K562 (cell line): ENCODE measurements at regions not wholly inside any gene's neighbourhood (a gene's known extent, or its start where the extent isn't known, plus 50 kb on each side); places are given as distances from the start of the nearest gene placed in this dataset.
"Not testable (repeated sequence)": the region's sequence is repeated elsewhere in the genome, so short reads cannot be mapped to it uniquely, and the experiment has no call there.

ENCODE experiments used
- ATAC-seq: fragments of 200-7000 bp; cut with Tn5 transposase; 3 replicates; pipeline ENCODE4 v1.9.1; 2020; ENCODE audit warnings: moderate library complexity
- BruUV-seq: library from RNA; stranded (reverse); fragments of 400-500 nt; replicated peaks from 2 replicates; lab custom pipeline; 2021; lab: Mats Ljungman, UMichigan
- CTCF ChIA-PET: fragments of 300-600 bp; formaldehyde crosslinking; extraction: SDS; loops from one replicate; lab custom pipeline; 2021; ENCODE audit warnings: low intra/inter-chr PET ratio; lab: Yijun Ruan, JAX
- POLR2A ChIA-PET: fragments of 300-600, 350-650 bp; sonication (Branson Sonifier 250); formaldehyde crosslinking; extraction: SDS; loops from one replicate; lab custom pipeline; 2021; ENCODE audit warnings: antibody characterized with exemption, inconsistent platforms; lab: Yijun Ruan, JAX
- DNase-seq, 4 experiments: peaks; one replicate each; pipeline versions ENCODE4 v3.0.0 to v3.0.0-alpha.2; 2011 to 2018; ENCODE audit warnings: low spot score in 3 of 4, mixed read lengths in 3 of 4; ENCODE audit errors: extremely low read depth in 1 of 4
- FAIRE-seq: peaks from 2 replicates; lab custom pipeline; 2011; peaks lifted over from hg19 to GRCh38; lab: Jason Lieb, UNC
- H2AFZ ChIP-seq: 2 replicates; pipeline ENCODE4 v1.6.0; 2011; ENCODE audit warnings: low read depth, low read length, control low read depth, inconsistent platforms
- H3K27ac ChIP-seq: fragments of 200-600 bp; 3 replicates; pipeline ENCODE4 v1.8.0; 2011; ENCODE audit warnings: low read depth, mild to moderate bottlenecking, control low read depth, inconsistent platforms, low read length, moderate library complexity, mixed read lengths; ENCODE audit errors: extremely low read depth
- H3K27me3 ChIP-seq, 2 experiments: fragments of 300-600 bp in 1 of 2; 2 replicates in 1 of 2; 3 replicates in 1 of 2; pipeline versions ENCODE4 v1.6.0 to v1.8.0; 2011; ENCODE audit warnings: inconsistent platforms in 2 of 2, low read length in 2 of 2, mild to moderate bottlenecking in 1 of 2, mixed read lengths in 1 of 2, moderate library complexity in 1 of 2; ENCODE audit not compliant: control insufficient read depth in 2 of 2, insufficient read depth in 2 of 2
- H3K36me3 ChIP-seq: fragments of 300-600 bp; 3 replicates; pipeline ENCODE4 v1.8.0; 2011; ENCODE audit warnings: mild to moderate bottlenecking, low read length, inconsistent platforms; ENCODE audit not compliant: control insufficient read depth, insufficient read depth
- H3K4me1 ChIP-seq, 2 experiments: fragments of 200-600 bp in 1 of 2; replicated peaks in 1 of 2; 2 replicates in 1 of 2; 3 replicates in 1 of 2; pipeline versions ENCODE4 v1.5.1 to v1.8.0; 2011; ENCODE audit warnings: inconsistent platforms in 2 of 2, low read length in 2 of 2, mild to moderate bottlenecking in 1 of 2, mixed read lengths in 1 of 2, moderate library complexity in 1 of 2; ENCODE audit not compliant: control insufficient read depth in 2 of 2, insufficient read depth in 2 of 2
- H3K4me2 ChIP-seq: 2 replicates; pipeline ENCODE4 v1.6.1; 2011; ENCODE audit warnings: low read length, control low read depth, inconsistent platforms, mixed read lengths; ENCODE audit not compliant: insufficient read depth
- H3K4me3 ChIP-seq: fragments of 200-600 bp; sonication (generic), shearing (Covaris generic); 2 replicates; pipeline ENCODE4 v1.5.1; 2016; ENCODE audit warnings: control low read depth, inconsistent platforms
- H3K79me2 ChIP-seq: fragments of 200-600 bp; 3 replicates; pipeline ENCODE4 v1.8.0; 2011; ENCODE audit warnings: low read length, inconsistent platforms; ENCODE audit not compliant: control insufficient read depth, insufficient read depth
- H3K9ac ChIP-seq, 2 experiments: 2 replicates each; pipeline versions ENCODE4 v1.6.0 to v1.6.1; 2011; ENCODE audit warnings: low read depth in 2 of 2, low read length in 2 of 2, control low read depth in 1 of 2, inconsistent platforms in 1 of 2, mild to moderate bottlenecking in 1 of 2, mixed read lengths in 1 of 2; ENCODE audit not compliant: insufficient read depth in 1 of 2
- H3K9me1 ChIP-seq: one replicate; pipeline ENCODE4 v1.6.0; 2011; ENCODE audit warnings: inconsistent platforms, mild to moderate bottlenecking, low read length, moderate library complexity; ENCODE audit not compliant: control insufficient read depth, insufficient read depth
- H3K9me3 ChIP-seq: replicated peaks from 2 replicates; pipeline ENCODE4 v1.5.1; 2011; ENCODE audit warnings: low read depth, low read length, inconsistent platforms; ENCODE audit not compliant: control insufficient read depth, insufficient read depth
- H4K20me1 ChIP-seq: replicated peaks from 2 replicates; pipeline ENCODE4 v1.6.1; 2011; ENCODE audit warnings: low read length, inconsistent platforms, mixed read lengths; ENCODE audit not compliant: control insufficient read depth, insufficient read depth
- FOXA3 ChIP-seq, 2 experiments: fragments of 450-650 bp in 1 of 2; sonication (generic) in 1 of 2; formaldehyde crosslinking; IDR thresholded peaks in 1 of 2; conservative IDR thresholded peaks in 1 of 2; 2 replicates each; pipeline versions ENCODE4 v1.4.0 to v1.8.0; 2020 to 2022; ENCODE audit warnings: mild to moderate bottlenecking in 2 of 2, missing genetic modification reagents in 1 of 2
- MAFK ChIP-seq: IDR thresholded peaks from 2 replicates; pipeline ENCODE4 v1.6.1; 2011; ENCODE audit warnings: low read length, improper control_type of control experiment
- MEIS2 ChIP-seq: fragments of 450-650 bp; IDR thresholded peaks from 2 replicates; pipeline ENCODE4 v1.6.1; 2014; ENCODE audit warnings: mild to moderate bottlenecking; ENCODE audit not compliant: partially characterized antibody
- MTA2 ChIP-seq: fragments of 450-650 bp; IDR thresholded peaks from 2 replicates; pipeline ENCODE4 v1.6.1; 2016; ENCODE audit warnings: low read depth
- MYC ChIP-seq, 2 experiments: fragments of 250-450 bp in 1 of 2; sonication (Bioruptor Pico) in 1 of 2; IDR thresholded peaks; 2 replicates each; pipeline versions ENCODE4 v1.5.1 to v1.6.1; 2012 to 2021; ENCODE audit warnings: low read depth in 2 of 2, borderline replicate concordance in 1 of 2, improper control_type of control experiment in 1 of 2, low read length in 1 of 2, mild to moderate bottlenecking in 1 of 2, moderate library complexity in 1 of 2
- NR4A1 ChIP-seq, 2 experiments: fragments of 250-450 bp in 1 of 2; fragments of 450-650 bp in 1 of 2; sonication (Bioruptor Pico) in 1 of 2; IDR thresholded peaks; 2 replicates each; pipeline versions ENCODE4 v1.4.0 to v1.6.1; 2016 to 2020; ENCODE audit warnings: mild to moderate bottlenecking in 2 of 2, missing compliant biosample characterization in 1 of 2, missing genetic modification characterization in 1 of 2, moderate library complexity in 1 of 2
- RBM39 ChIP-seq: fragments of 200-400 bp; formaldehyde crosslinking; optimal IDR thresholded peaks from 2 replicates; pipeline ENCODE3; 2018; ENCODE audit warnings: low read depth, low read length
- SFPQ ChIP-seq: fragments of 200-400 bp; formaldehyde crosslinking; IDR thresholded peaks from 2 replicates; pipeline ENCODE4 v1.6.1; 2017; ENCODE audit warnings: mild to moderate bottlenecking, low read depth, low read length, moderate library complexity
- USF1 ChIP-seq: sonication (generic); formaldehyde crosslinking; IDR thresholded peaks from 2 replicates; pipeline ENCODE4 v1.9.0; 2022; ENCODE audit warnings: mild to moderate bottlenecking, missing genetic modification reagents
- ZNF274 ChIP-seq: IDR thresholded peaks from 2 replicates; pipeline ENCODE4 v1.6.1; 2011; ENCODE audit warnings: low read depth, mild to moderate bottlenecking, low read length, moderate library complexity, borderline replicate concordance
- ZNF280A ChIP-seq: fragments of 450-650 bp; IDR thresholded peaks from 2 replicates; pipeline ENCODE4 v1.6.1; 2018; ENCODE audit warnings: mild to moderate bottlenecking, low read depth; ENCODE audit not compliant: partially characterized antibody
- WGBS: fragments of 100-300 bp; shearing (Covaris generic); methylation state at CpG from one replicate; pipeline ENCODE4 v1.1.6; 2016; ENCODE audit warnings: low coverage, mixed read lengths; ENCODE audit not compliant: insufficient coverage; ENCODE audit errors: missing lambda C conversion rate; 5-methylcytosine and 5-hydroxymethylcytosine counted together
- in situ Hi-C: fragments of 300-500 bp; cut with MboI; formaldehyde crosslinking; loops from 4 replicates; pipeline ENCODE4 v1.15.0; 2018; ENCODE audit warnings: inconsistent platforms, mixed read lengths
- intact Hi-C: fragments of 100-400 bp; cut with micrococcal nuclease; formaldehyde crosslinking; loops from 2 replicates; pipeline ENCODE4 v1.14.2; 2022

- H3K4me2 ChIP-seq, H3K9me3 ChIP-seq, H3K9ac ChIP-seq, H3K9me1 ChIP-seq, H3K36me3 ChIP-seq, H2AFZ ChIP-seq, H4K20me1 ChIP-seq, H3K4me1 ChIP-seq, FAIRE-seq, H3K4me3 ChIP-seq, CTCF ChIA-PET, DNase-seq, ATAC-seq, POLR2A ChIA-PET, BruUV-seq, intact Hi-C loops, H3K79me2 ChIP-seq, H3K27me3 ChIP-seq, H3K27ac ChIP-seq, in situ Hi-C loops: not testable (repeated sequence)
- 0% methylated on average over 3 of the region's 3 CpGs for WGBS
Measured at GRCh38 chr14:56454680-56455079, 124.9 kb upstream of the TMEM260 start.

- WGBS = 0% methylated on average over 2 of the region's 2 CpGs
- ChIA-PET POLR2A (no interaction called here), CTCF (no interaction called here)
- Histone ChIP-seq H3K4me3 (no peak overlapping the region), H3K79me2 (no peaks in the 10 kb centered on the region), H3K9me1 (no peaks in the 10 kb centered on the region), H3K4me2 (no peak overlapping the region), H3K36me3 (no peaks in the 10 kb centered on the region), H3K27ac (no peak overlapping the region), H2AFZ (no peak overlapping the region), H3K27me3 (no peaks in the 10 kb centered on the region), H3K4me1 (no peaks in the 10 kb centered on the region), H3K9me3 (no peaks in the 10 kb centered on the region), H4K20me1 (no peaks in the 10 kb centered on the region), H3K9ac (no peak overlapping the region)
- ATAC-seq (no peak), DNase-seq (no peak), FAIRE-seq (no peak)
- intact Hi-C loops (no loop called here), in situ Hi-C loops (no loop called here)
- no TSS peak for BruUV-seq
- TF ChIP-seq RBM39 (no peak), MYC (IDR thresholded peaks at IDR 0.05; ENCODE audit: low read depth, low read length) (no peak), MYC (CRISPR knock-in tag; IDR thresholded peaks at IDR 0.05; ENCODE audit: borderline replicate concordance, low read depth) (no peak), USF1 (CRISPR knock-in tag) (no peak), SFPQ (no peak), MTA2 (no peak), ZNF280A (no peak), NR4A1 (CRISPR knock-in tag; IDR thresholded peaks at IDR 0.05) (no peak), NR4A1 (tag; IDR thresholded peaks at IDR 0.05) (no peak), MAFK (no peak), ZNF274 (no peak), FOXA3 (CRISPR knock-in tag; conservative IDR thresholded peaks at IDR 0.05 in 1 of 2, IDR thresholded peaks at IDR 0.05 in 1 of 2) (no peak), MEIS2 (no peak)
Measured at GRCh38 chr14:56460469-56460868, 119.1 kb upstream of the TMEM260 start.
